H1 (cell line): ENCODE measurements at regions not wholly inside any gene's neighbourhood (a gene's known extent, or its start where the extent isn't known, plus 50 kb on each side); places are given as distances from the start of the nearest gene placed in this dataset.

Experiments
- CTCF ChIA-PET: fragments of 300-600 bp; sonication (Branson Sonifier 250); formaldehyde crosslinking; loops from one replicate; lab custom pipeline; 2021; ENCODE audit not compliant: partially characterized antibody; lab: Charles Lee
- POLR2A ChIA-PET: fragments of 300-600 bp; sonication (Branson Sonifier 250); formaldehyde crosslinking; loops from one replicate; lab custom pipeline; 2021; ENCODE audit warnings: inconsistent platforms; ENCODE audit not compliant: partially characterized antibody; lab: Charles Lee
- DNase-seq, 2 experiments: peaks; one replicate each; pipeline versions ENCODE4 v3.0.0 to v3.0.0-alpha.2; 2010 to 2022; ENCODE audit warnings: low spot score in 2 of 2, low read depth in 1 of 2, mixed read lengths in 1 of 2
- FAIRE-seq: peaks from 2 replicates; lab custom pipeline; 2011; peaks lifted over from hg19 to GRCh38; lab: Jason Lieb, UNC
- H2AFZ ChIP-seq: 2 replicates; pipeline ENCODE4 v1.8.1; 2012; ENCODE audit warnings: low read length, inconsistent platforms
- H2AK5ac ChIP-seq: 2 replicates; pipeline ENCODE4 v1.6.1; 2013; ENCODE audit warnings: low read depth, low read length
- H2BK120ac ChIP-seq: replicated peaks from 2 replicates; pipeline ENCODE3; 2013; ENCODE audit warnings: low read depth, low read length, inconsistent platforms
- H2BK12ac ChIP-seq: 2 replicates; pipeline ENCODE4 v1.6.1; 2013; ENCODE audit warnings: low read depth, low read length
- H2BK15ac ChIP-seq: 2 replicates; pipeline ENCODE4 v1.6.1; 2013; ENCODE audit warnings: low read length
- H2BK20ac ChIP-seq: 2 replicates; pipeline ENCODE4 v1.6.1; 2013; ENCODE audit warnings: low read length
- H2BK5ac ChIP-seq: 2 replicates; pipeline ENCODE4 v1.6.1; 2013; ENCODE audit warnings: low read depth, low read length
- H3K14ac ChIP-seq: 2 replicates; pipeline ENCODE4 v1.6.1; 2013; ENCODE audit warnings: inconsistent platforms; ENCODE audit not compliant: insufficient read length
- H3K18ac ChIP-seq: 2 replicates; pipeline ENCODE4 v1.6.1; 2013; ENCODE audit warnings: low read length; ENCODE audit errors: extremely low read depth
- H3K23ac ChIP-seq: 2 replicates; pipeline ENCODE4 v1.6.1; 2013; ENCODE audit warnings: inconsistent platforms; ENCODE audit not compliant: insufficient read length
- H3K23me2 ChIP-seq: 2 replicates; pipeline ENCODE4 v1.6.1; 2013; ENCODE audit warnings: low read depth, low read length
- H3K27ac ChIP-seq: 2 replicates; pipeline ENCODE4 v1.6.1; 2011; ENCODE audit warnings: low read depth, low read length, inconsistent platforms
- H3K27me3 ChIP-seq, 4 experiments: replicated peaks in 1 of 4; 1 replicate in 1 of 4; 2 replicates in 3 of 4; pipeline versions ENCODE4 v1.6.1 to v1.8.1; 2011 to 2013; ENCODE audit warnings: low read length in 3 of 4, mild to moderate bottlenecking in 3 of 4, inconsistent platforms in 2 of 4, mixed read lengths in 2 of 4, moderate library complexity in 1 of 4; ENCODE audit not compliant: control insufficient read depth in 3 of 4, insufficient read depth in 3 of 4; ENCODE audit errors: extremely low read depth in 1 of 4
- H3K36me3 ChIP-seq, 4 experiments: 2 replicates each; pipeline versions ENCODE4 v1.6.1 to v1.8.1; 2011 to 2013; ENCODE audit warnings: mild to moderate bottlenecking in 4 of 4, low read length in 3 of 4, moderate library complexity in 2 of 4, control low read depth in 1 of 4, inconsistent platforms in 1 of 4; ENCODE audit not compliant: insufficient read depth in 4 of 4, control insufficient read depth in 2 of 4
- H3K4ac ChIP-seq: replicated peaks from 2 replicates; pipeline ENCODE3; 2013; ENCODE audit warnings: low read length, low read depth, mixed read lengths, inconsistent platforms; ENCODE audit not compliant: insufficient read length
- H3K4me1 ChIP-seq, 4 experiments: replicated peaks in 1 of 4; 1 replicate in 1 of 4; 2 replicates in 3 of 4; pipeline versions ENCODE4 v1.6.1 to v1.8.1; 2011 to 2013; ENCODE audit warnings: low read length in 3 of 4, inconsistent platforms in 2 of 4, mixed read lengths in 1 of 4; ENCODE audit not compliant: insufficient read depth in 4 of 4, control insufficient read depth in 3 of 4
- H3K4me2 ChIP-seq, 2 experiments: 2 replicates each; pipeline versions ENCODE4 v1.6.1 to v1.8.1; 2011 to 2013; ENCODE audit warnings: low read depth in 2 of 2, low read length in 2 of 2, control low read depth in 1 of 2, inconsistent platforms in 1 of 2, mild to moderate bottlenecking in 1 of 2; ENCODE audit not compliant: insufficient read depth in 1 of 2
- H3K4me3 ChIP-seq, 4 experiments: fragments of 200-600, 300-600 bp in 1 of 4; sonication (generic), shearing (Covaris generic), sonication (Bioruptor Twin) in 1 of 4; 2 replicates each; pipeline versions ENCODE4 v1.5.1 to v1.8.1; 2011 to 2016; ENCODE audit warnings: low read length in 4 of 4, low read depth in 3 of 4, control low read depth in 2 of 4, inconsistent platforms in 2 of 4, mild to moderate bottlenecking in 2 of 4, mixed read lengths in 1 of 4, moderate library complexity in 1 of 4; ENCODE audit not compliant: insufficient read depth in 2 of 4; ENCODE audit errors: extremely low read depth in 1 of 4
- H3K56ac ChIP-seq: replicated peaks from 2 replicates; pipeline ENCODE3; 2013; ENCODE audit warnings: low read depth, mild to moderate bottlenecking, mixed read lengths, low read length, inconsistent platforms; ENCODE audit not compliant: insufficient read length
- H3K79me1 ChIP-seq: 2 replicates; pipeline ENCODE4 v1.6.1; 2013; ENCODE audit warnings: low read depth, low read length, control low read depth
- H3K79me2 ChIP-seq, 2 experiments: 2 replicates each; pipeline versions ENCODE4 v1.6.1 to v1.8.1; 2012 to 2013; ENCODE audit warnings: low read length in 2 of 2, mild to moderate bottlenecking in 2 of 2, inconsistent platforms in 1 of 2; ENCODE audit not compliant: insufficient read depth in 2 of 2, control insufficient read depth in 1 of 2
- H3K9ac ChIP-seq, 4 experiments: replicated peaks in 1 of 4; 1 replicate in 1 of 4; 2 replicates in 3 of 4; pipeline versions ENCODE4 v1.6.1 to v1.8.1; 2011 to 2013; ENCODE audit warnings: low read depth in 3 of 4, low read length in 3 of 4, control low read depth in 2 of 4, mild to moderate bottlenecking in 2 of 4, moderate library complexity in 2 of 4, inconsistent platforms in 1 of 4; ENCODE audit errors: extremely low read depth in 1 of 4
- H3K9me3 ChIP-seq, 2 experiments: 2 replicates each; pipeline versions ENCODE4 v1.6.1 to v1.8.1; 2012 to 2013; ENCODE audit warnings: mild to moderate bottlenecking in 2 of 2, moderate library complexity in 2 of 2, control low read depth in 1 of 2, inconsistent platforms in 1 of 2, low read depth in 1 of 2, low read length in 1 of 2, mixed read lengths in 1 of 2; ENCODE audit not compliant: insufficient read depth in 2 of 2
- H4K20me1 ChIP-seq, 2 experiments: replicated peaks in 1 of 2; 2 replicates each; pipeline versions ENCODE3 to v1.8.1; 2011 to 2013; ENCODE audit warnings: inconsistent platforms in 2 of 2, low read length in 2 of 2, mild to moderate bottlenecking in 1 of 2; ENCODE audit not compliant: insufficient read depth in 2 of 2, control insufficient read depth in 1 of 2
- H4K5ac ChIP-seq: 2 replicates; pipeline ENCODE4 v1.6.1; 2013; ENCODE audit warnings: low read length, low read depth, mixed read lengths, inconsistent platforms; ENCODE audit not compliant: insufficient read length
- H4K8ac ChIP-seq: 2 replicates; pipeline ENCODE4 v1.8.0; 2013; ENCODE audit warnings: mild to moderate bottlenecking, moderate library complexity, low read length, inconsistent platforms; ENCODE audit not compliant: insufficient read depth; ENCODE audit errors: extremely low read depth
- H4K91ac ChIP-seq: replicated peaks from 2 replicates; pipeline ENCODE3; 2013; ENCODE audit warnings: low read length, mixed read lengths, inconsistent platforms; ENCODE audit not compliant: insufficient read length
- CBX5 ChIP-seq: fragments of 300-800, 300-1000 bp; sonication (generic); IDR thresholded peaks from 2 replicates; pipeline ENCODE4 v1.7.1; 2016; ENCODE audit warnings: antibody characterized with exemption, low read length, low read depth
- CHD2 ChIP-seq: IDR thresholded peaks from 2 replicates; pipeline ENCODE4 v1.6.1; 2012; ENCODE audit warnings: low read length, improper control_type of control experiment
- KDM5A ChIP-seq: fragments of 200-600 bp; IDR thresholded peaks from 2 replicates; pipeline ENCODE4 v1.7.1; 2012; ENCODE audit warnings: mild to moderate bottlenecking, low read length, inconsistent platforms, mixed read lengths
- RFX5 ChIP-seq: IDR thresholded peaks from 2 replicates; pipeline ENCODE4 v1.6.1; 2011; ENCODE audit warnings: low read depth, low read length, improper control_type of control experiment, borderline replicate concordance
- SAP30 ChIP-seq: fragments of 300-600 bp; sonication (generic); IDR thresholded peaks from 2 replicates; pipeline ENCODE4 v1.7.1; 2012; ENCODE audit warnings: low read length, moderate library complexity, mild to moderate bottlenecking, inconsistent platforms; ENCODE audit not compliant: insufficient read depth, insufficient replicate concordance
- SIRT6 ChIP-seq: IDR thresholded peaks from one replicate; pipeline ENCODE4 v1.7.1; 2012; ENCODE audit warnings: low read length, inconsistent platforms
- SIX5 ChIP-seq: IDR thresholded peaks from 2 replicates; pipeline ENCODE4 v1.6.1; 2011; ENCODE audit warnings: mild to moderate bottlenecking, low read depth, low read length
- SUZ12 ChIP-seq: fragments of 200-600 bp; sonication (generic); IDR thresholded peaks from 2 replicates; pipeline ENCODE4 v1.6.1; 2012; ENCODE audit warnings: mild to moderate bottlenecking, inconsistent platforms, low read length, moderate library complexity, mixed read lengths
- TEAD4 ChIP-seq: IDR thresholded peaks from 2 replicates; pipeline ENCODE4 v1.6.1; 2012; ENCODE audit warnings: low read depth, low read length, inconsistent platforms, mixed read lengths
- WGBS, 2 experiments: shearing (Covaris generic) in 1 of 2; methylation state at CpG; one replicate each; pipeline versions ENCODE4 v1.1.6 to v1.1.7; 2013 to 2015; ENCODE audit warnings: low lambda C conversion rate in 2 of 2, mixed read lengths in 2 of 2, inconsistent platforms in 1 of 2, low coverage in 1 of 2, missing lambda C conversion rate in 1 of 2; ENCODE audit not compliant: insufficient replicate concordance in 2 of 2, insufficient coverage in 1 of 2, insufficient read length in 1 of 2; ENCODE audit errors: extremely low coverage in 1 of 2, missing lambda C conversion rate in 1 of 2; 5-methylcytosine and 5-hydroxymethylcytosine counted together
- TF ChIP-seq, protein P1 (sequence below): IDR thresholded peaks from 2 replicates; pipeline ENCODE4 v1.6.1; 2011; ENCODE audit warnings: low read depth, mild to moderate bottlenecking, low read length; ENCODE audit not compliant: insufficient read depth

DNA sequence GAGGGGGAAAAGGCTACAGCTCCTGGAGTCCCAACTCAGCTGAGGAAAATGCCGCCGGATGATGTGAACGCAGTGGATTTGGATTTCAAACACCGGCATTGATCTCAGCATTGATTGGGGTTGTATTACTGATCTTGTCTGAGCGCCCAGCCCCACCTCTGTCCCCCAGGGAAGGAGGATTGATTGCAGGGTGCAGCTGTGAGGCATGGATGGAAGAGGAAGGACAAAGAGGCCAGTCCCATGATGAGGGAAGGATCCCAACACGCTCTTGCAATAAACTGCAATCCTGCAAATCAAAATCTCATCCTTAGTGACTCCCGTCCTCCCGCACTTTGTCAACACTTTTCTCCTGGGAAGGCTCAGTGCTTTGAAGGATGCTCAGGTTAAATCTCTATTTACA lies 242.3 kb upstream of the PROX1 start:
- Histone ChIP-seq H3K4me3 (no peak overlapping the region), H3K27ac (no peak overlapping the region), H3K56ac (no peak overlapping the region), H3K79me1 (no peaks in the 10 kb centered on the region), H4K5ac (no peak overlapping the region), H3K79me2 (no peaks in the 10 kb centered on the region), H3K36me3 (no peaks in the 10 kb centered on the region), H3K18ac (no peak overlapping the region), H2BK5ac (no peak overlapping the region), H3K27me3 (no peaks in the 10 kb centered on the region; a peak in 1 of 7 replicates), H3K9ac (no peak overlapping the region), H3K4me2 (no peak overlapping the region), H3K23me2 (no peaks in the 10 kb centered on the region), H4K20me1 (no peaks in the 10 kb centered on the region), H2BK20ac (no peak overlapping the region), H3K4ac (no peak overlapping the region), H3K23ac (no peak overlapping the region), H4K8ac (no peak overlapping the region), H3K4me1 (peaks cover 0 to 3% (median 0%) of the 10 kb centered on the region in 4 experiments; a peak in 1 of 7 replicates), H3K14ac (no peak overlapping the region), H2BK12ac (no peak overlapping the region), H4K91ac (no peak overlapping the region), H2BK120ac (no peak overlapping the region), H2BK15ac (no peak overlapping the region), H2AFZ (no peak overlapping the region), H2AK5ac (no peak overlapping the region), H3K9me3 (no peaks in the 10 kb centered on the region)
- TF ChIP-seq SUZ12: no peak
- TF ChIP-seq SIRT6: no peak
- TF ChIP-seq, protein P1, sequence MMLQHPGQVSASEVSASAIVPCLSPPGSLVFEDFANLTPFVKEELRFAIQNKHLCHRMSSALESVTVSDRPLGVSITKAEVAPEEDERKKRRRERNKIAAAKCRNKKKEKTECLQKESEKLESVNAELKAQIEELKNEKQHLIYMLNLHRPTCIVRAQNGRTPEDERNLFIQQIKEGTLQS: no peak
- no peak for TF ChIP-seq CHD2
- TF ChIP-seq SIX5: no peak
- no peak for TF ChIP-seq KDM5A
- TF ChIP-seq TEAD4: no peak
- no peak for TF ChIP-seq SAP30
- no peak for TF ChIP-seq RFX5
- no peak for TF ChIP-seq CBX5
- POLR2A ChIA-PET: no interaction called here
- DNase-seq (no peak), FAIRE-seq (no peak)
- CTCF ChIA-PET: interaction anchor here (1.2 kb wide), 1 partner anchor 8 kb away, joined by 3 read pairs; no protein-coding TSS in a partner anchor
- WGBS, 2 experiments: 100% methylated on average over 6 of the region's 8 CpGs; no CpG with 5 or more reads in 1 of the 2 experiments
